Keratinocyte (primary cell): ENCODE measurements at regions not wholly inside any gene's neighbourhood (a gene's known extent, or its start where the extent isn't known, plus 50 kb on each side); places are given as distances from the start of the nearest gene placed in this dataset.

Source experiments
- DNase-seq: peaks from one replicate; pipeline ENCODE4 v3.0.0-alpha.2; 2011; ENCODE audit warnings: low read depth, missing footprints, low spot score
- FAIRE-seq: peaks from 2 replicates; lab custom pipeline; 2011; peaks lifted over from hg19 to GRCh38; lab: Jason Lieb, UNC
- H2AFZ ChIP-seq: 2 replicates; pipeline ENCODE4 v1.6.0; 2012; ENCODE audit warnings: low read length, control low read depth, inconsistent platforms; ENCODE audit not compliant: control insufficient read depth
- H3K27ac ChIP-seq: 2 replicates; pipeline ENCODE4 v1.5.1; 2011; ENCODE audit warnings: low read length; ENCODE audit not compliant: control insufficient read depth, insufficient read depth
- H3K27me3 ChIP-seq: 3 replicates; pipeline ENCODE4 v1.6.0; 2011; ENCODE audit warnings: low read length; ENCODE audit not compliant: control insufficient read depth, insufficient read depth; ENCODE audit errors: extremely low read depth
- H3K36me3 ChIP-seq, 2 experiments: 2 replicates in 1 of 2; 3 replicates in 1 of 2; pipeline ENCODE4 v1.5.1; 2011; ENCODE audit warnings: low read length in 2 of 2, mild to moderate bottlenecking in 1 of 2; ENCODE audit not compliant: control insufficient read depth in 2 of 2, insufficient read depth in 2 of 2; ENCODE audit errors: extremely low read depth in 1 of 2
- H3K4me1 ChIP-seq: 3 replicates; pipeline ENCODE4 v1.5.1; 2011; ENCODE audit warnings: low read length; ENCODE audit not compliant: control insufficient read depth, insufficient read depth; ENCODE audit errors: extremely low read depth
- H3K4me2 ChIP-seq: 3 replicates; pipeline ENCODE4 v1.6.0; 2011; ENCODE audit warnings: low read depth, low read length; ENCODE audit not compliant: control insufficient read depth, insufficient read depth; ENCODE audit errors: extremely low read depth
- H3K4me3 ChIP-seq, 3 experiments: fragments of 200-600 bp in 1 of 3; sonication (generic) in 1 of 3; 2 replicates in 2 of 3; 3 replicates in 1 of 3; pipeline ENCODE4 v1.5.1; 2011 to 2016; ENCODE audit warnings: low read length in 3 of 3, mild to moderate bottlenecking in 3 of 3, control low read depth in 2 of 3, inconsistent platforms in 1 of 3, low read depth in 1 of 3, mixed read lengths in 1 of 3, mixed run types in 1 of 3, moderate library complexity in 1 of 3; ENCODE audit not compliant: control insufficient read depth in 2 of 3, insufficient read depth in 2 of 3; ENCODE audit errors: extremely low read depth in 1 of 3
- H3K79me2 ChIP-seq: 2 replicates; pipeline ENCODE4 v1.6.0; 2012; ENCODE audit warnings: low read length; ENCODE audit not compliant: control insufficient read depth, insufficient read depth
- H3K9ac ChIP-seq: 3 replicates; pipeline ENCODE4 v1.6.0; 2011; ENCODE audit warnings: low read length; ENCODE audit not compliant: control insufficient read depth, insufficient read depth; ENCODE audit errors: extremely low read depth
- H3K9me1 ChIP-seq: 3 replicates; pipeline ENCODE4 v1.6.0; 2011; ENCODE audit warnings: low read length; ENCODE audit not compliant: control insufficient read depth, insufficient read depth; ENCODE audit errors: extremely low read depth
- H3K9me3 ChIP-seq: 2 replicates; pipeline ENCODE4 v1.5.1; 2012; ENCODE audit warnings: low read depth, low read length; ENCODE audit not compliant: control insufficient read depth
- H4K20me1 ChIP-seq: 3 replicates; pipeline ENCODE4 v1.6.0; 2011; ENCODE audit warnings: low read length; ENCODE audit not compliant: control insufficient read depth, insufficient read depth; ENCODE audit errors: extremely low read depth
- CTCF ChIP-seq, 3 experiments: IDR thresholded peaks in 1 of 3; conservative IDR thresholded peaks in 1 of 3; optimal IDR thresholded peaks in 1 of 3; 2 replicates in 2 of 3; 3 replicates in 1 of 3; pipeline versions ENCODE3 to v1.5.1; 2011; ENCODE audit warnings: low read length in 3 of 3, mild to moderate bottlenecking in 3 of 3, moderate library complexity in 2 of 3, control low read depth in 1 of 3, inconsistent platforms in 1 of 3; ENCODE audit not compliant: insufficient read depth in 2 of 3; ENCODE audit errors: extremely low read depth in 1 of 3
- EZH2 ChIP-seq: IDR thresholded peaks from one replicate; pipeline ENCODE4 v1.6.1; 2012; ENCODE audit warnings: inconsistent platforms, mild to moderate bottlenecking, low read length, moderate library complexity
- dilution Hi-C: fragments of 300-500 bp; cut with MboI; formaldehyde crosslinking; loops from one replicate; pipeline ENCODE4 v1.7.0; 2020; ENCODE audit warnings: low sequenced_read_pairs; ENCODE audit not compliant: extremely low pct_ligation_motif_present

- no peaks in the 10 kb centered on the region for H3K9me3 ChIP-seq
- no peak overlapping the region for H2AFZ ChIP-seq
- H3K79me2 ChIP-seq, result no peaks in the 10 kb centered on the region
- no peaks in the 10 kb centered on the region for H4K20me1 ChIP-seq
- no peaks in the 10 kb centered on the region for H3K27me3 ChIP-seq
- H3K4me3 ChIP-seq, result no peak overlapping the region
- FAIRE-seq, result no peak
- TF ChIP-seq EZH2 (no peak), CTCF (optimal IDR thresholded peaks at IDR 0.05 in 1 of 3, IDR thresholded peaks at IDR 0.05 in 1 of 3, conservative IDR thresholded peaks at IDR 0.05 in 1 of 3; ENCODE audit: extremely low read depth in 1 of 3, insufficient read depth in 2 of 3, low read length in 3 of 3) (no peak)
- H3K36me3 ChIP-seq, result no peaks in the 10 kb centered on the region
- no peak overlapping the region for H3K27ac ChIP-seq
- no peak for DNase-seq
- dilution Hi-C loops, result no loop called here
- H3K4me1 ChIP-seq, result no peaks in the 10 kb centered on the region
- H3K4me2 ChIP-seq, result no peak overlapping the region
- no peaks in the 10 kb centered on the region for H3K9me1 ChIP-seq
- H3K9ac ChIP-seq, result no peak overlapping the region
Observed at GRCh38 chr12:18825138-18825537, 87.2 kb downstream of the CAPZA3 start.

DNA sequence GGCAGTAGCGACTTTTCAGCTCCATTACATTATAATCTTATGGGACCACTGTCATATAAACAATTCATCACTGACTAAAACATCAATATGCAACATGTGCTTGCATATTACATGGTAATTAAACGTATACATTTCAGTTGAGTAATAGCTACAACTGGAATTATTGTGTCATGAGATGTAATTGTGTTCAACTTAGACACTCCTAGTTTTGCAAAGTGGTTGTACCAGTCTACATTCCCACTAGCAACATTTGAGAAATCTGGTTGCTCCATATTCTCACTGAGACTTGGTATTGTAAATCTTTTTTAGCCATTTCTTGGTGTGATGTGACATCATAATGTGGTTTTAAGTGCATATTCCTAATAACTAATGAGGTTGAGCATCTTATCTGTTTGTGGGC is 90.0 kb downstream of the CAPZA3 start:
- H3K4me1 ChIP-seq, result no peaks in the 10 kb centered on the region
- dilution Hi-C loops, result no loop called here
- H3K4me2 ChIP-seq, result no peak overlapping the region
- H3K27me3 ChIP-seq, result no peaks in the 10 kb centered on the region
- no peak overlapping the region for H3K4me3 ChIP-seq
- FAIRE-seq, result no peak
- no peak overlapping the region for H3K9ac ChIP-seq
- no peaks in the 10 kb centered on the region for H3K36me3 ChIP-seq
- H3K9me1 ChIP-seq, result no peaks in the 10 kb centered on the region
- H3K79me2 ChIP-seq, result no peaks in the 10 kb centered on the region
- no peak overlapping the region for H2AFZ ChIP-seq
- H3K9me3 ChIP-seq, result no peaks in the 10 kb centered on the region
- no peak overlapping the region for H3K27ac ChIP-seq
- DNase-seq, result no peak
- no peaks in the 10 kb centered on the region for H4K20me1 ChIP-seq
- no peak for TF ChIP-seq EZH2
- TF ChIP-seq CTCF (optimal IDR thresholded peaks at IDR 0.05 in 1 of 3, IDR thresholded peaks at IDR 0.05 in 1 of 3, conservative IDR thresholded peaks at IDR 0.05 in 1 of 3; ENCODE audit: extremely low read depth in 1 of 3, insufficient read depth in 2 of 3, low read length in 3 of 3), result no peak
